Stomach (tissue), 4 donors: ENCODE measurements at regions not wholly inside any gene's neighbourhood (a gene's known extent, or its start where the extent isn't known, plus 50 kb on each side); places are given as distances from the start of the nearest gene placed in this dataset.

Experiments
- CTCF ChIP-seq, 7 experiments: fragments of 450-650 bp in 4 of 7; fragments of 200-600 bp in 3 of 7; sonication (generic) in 3 of 7; IDR thresholded peaks; one replicate each; pipeline ENCODE4 v1.5.1; 2016 to 2019; ENCODE audit warnings: antibody characterized with exemption in 7 of 7, control low read depth in 2 of 7, mild to moderate bottlenecking in 1 of 7
- EP300 ChIP-seq: sonication (generic); formaldehyde crosslinking; IDR thresholded peaks from one replicate; pipeline ENCODE4 v1.6.1; 2017; ENCODE audit warnings: antibody characterized with exemption
- POLR2A ChIP-seq, 4 donors: fragments of 450-650 bp; IDR thresholded peaks; one replicate each; pipeline ENCODE4 v1.6.1; 2016; ENCODE audit warnings: antibody characterized with exemption in 4 of 4, control low read depth in 2 of 4, mild to moderate bottlenecking in 1 of 4, moderate library complexity in 1 of 4
- POLR2AphosphoS5 ChIP-seq, 3 donors: sonication (generic); formaldehyde crosslinking; IDR thresholded peaks; one replicate each; pipeline ENCODE4 v1.6.1; 2016; ENCODE audit warnings: antibody characterized with exemption in 3 of 3

DNA sequence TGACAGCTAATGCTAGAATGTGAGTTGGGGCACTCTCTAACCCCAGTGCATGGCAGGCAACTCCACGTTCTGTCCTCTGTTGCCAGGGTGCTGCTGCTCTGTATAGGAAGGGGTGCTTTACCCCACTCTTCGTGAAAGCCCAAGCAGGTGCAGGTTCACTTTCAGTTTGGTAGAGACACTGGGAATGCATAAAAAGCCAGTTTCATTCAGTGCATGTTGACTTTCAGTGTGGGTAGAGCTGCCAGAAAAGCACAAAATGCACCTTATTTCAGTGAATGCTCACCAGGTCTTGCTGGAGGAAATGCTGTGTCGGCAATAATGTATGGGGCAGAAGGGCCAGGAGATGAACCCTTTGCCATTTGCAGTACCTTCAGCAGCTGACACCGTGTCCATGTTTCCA lies 62.1 kb upstream of the ADGRB3 start:
- TF ChIP-seq CTCF (IDR thresholded peaks at IDR 0.05) (no peak), POLR2A (IDR thresholded peaks at IDR 0.05) (no peak), EP300 (no peak), POLR2AphosphoS5 (IDR thresholded peaks at IDR 0.05) (no peak)
